HFF-Myc (cell line): ENCODE measurements at regions not wholly inside any gene's neighbourhood (a gene's known extent, or its start where the extent isn't known, plus 50 kb on each side); places are given as distances from the start of the nearest gene placed in this dataset.

ENCODE experiments used
- DNase-seq: peaks from one replicate; pipeline ENCODE4 v3.0.0-alpha.2; 2011; ENCODE audit warnings: low read depth; ENCODE audit errors: extremely low read depth
- H3K4me3 ChIP-seq: replicated peaks from 2 replicates; pipeline ENCODE4 v1.5.1; 2011; ENCODE audit warnings: low read depth, mild to moderate bottlenecking, control low read depth, low read length
- TF ChIP-seq, protein P1 (sequence below): IDR thresholded peaks from 2 replicates; pipeline ENCODE4 v1.5.1; 2012; ENCODE audit warnings: mild to moderate bottlenecking, low read depth, low read length, control low read depth; ENCODE audit errors: missing control alignments

DNA sequence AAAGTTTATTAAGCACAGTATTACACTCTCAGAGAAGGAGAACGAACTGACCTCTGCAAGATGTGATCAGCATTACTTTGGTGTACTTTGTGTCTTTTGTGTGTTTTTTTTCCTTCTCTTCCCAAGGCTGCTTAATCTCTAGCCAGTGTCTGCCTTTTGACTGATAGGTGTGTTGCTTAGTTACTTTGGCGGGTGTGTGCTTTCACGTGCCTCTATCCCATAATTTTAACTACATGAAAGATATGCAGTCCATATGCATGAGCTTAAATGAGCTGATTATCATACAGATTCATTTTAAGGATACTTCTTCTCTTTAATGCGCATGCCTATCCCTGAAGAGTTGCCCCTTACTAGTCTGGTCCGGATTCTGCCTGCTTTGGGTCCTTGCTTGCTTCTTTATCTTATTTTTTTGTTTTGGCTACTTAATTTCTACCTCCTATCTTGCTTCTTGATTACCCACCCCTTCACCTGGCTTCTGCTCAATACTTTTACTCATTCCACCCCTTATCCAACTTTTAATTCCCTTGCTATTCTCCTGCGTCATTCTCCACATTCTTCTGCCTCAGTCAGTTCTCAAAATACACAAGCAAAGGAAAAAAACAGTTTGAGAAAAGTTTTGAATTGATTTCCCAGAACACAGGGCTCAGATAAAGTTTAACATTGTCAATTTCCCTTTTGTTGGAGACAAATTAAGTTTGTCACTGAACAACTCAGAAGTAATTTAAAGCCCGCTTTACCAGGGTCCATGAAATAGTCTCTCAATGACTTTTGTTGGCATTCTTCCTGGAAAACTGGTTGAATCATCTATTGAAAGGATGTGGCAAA, 182.0 kb downstream of the TENT5D start:
- TF ChIP-seq, protein P1, sequence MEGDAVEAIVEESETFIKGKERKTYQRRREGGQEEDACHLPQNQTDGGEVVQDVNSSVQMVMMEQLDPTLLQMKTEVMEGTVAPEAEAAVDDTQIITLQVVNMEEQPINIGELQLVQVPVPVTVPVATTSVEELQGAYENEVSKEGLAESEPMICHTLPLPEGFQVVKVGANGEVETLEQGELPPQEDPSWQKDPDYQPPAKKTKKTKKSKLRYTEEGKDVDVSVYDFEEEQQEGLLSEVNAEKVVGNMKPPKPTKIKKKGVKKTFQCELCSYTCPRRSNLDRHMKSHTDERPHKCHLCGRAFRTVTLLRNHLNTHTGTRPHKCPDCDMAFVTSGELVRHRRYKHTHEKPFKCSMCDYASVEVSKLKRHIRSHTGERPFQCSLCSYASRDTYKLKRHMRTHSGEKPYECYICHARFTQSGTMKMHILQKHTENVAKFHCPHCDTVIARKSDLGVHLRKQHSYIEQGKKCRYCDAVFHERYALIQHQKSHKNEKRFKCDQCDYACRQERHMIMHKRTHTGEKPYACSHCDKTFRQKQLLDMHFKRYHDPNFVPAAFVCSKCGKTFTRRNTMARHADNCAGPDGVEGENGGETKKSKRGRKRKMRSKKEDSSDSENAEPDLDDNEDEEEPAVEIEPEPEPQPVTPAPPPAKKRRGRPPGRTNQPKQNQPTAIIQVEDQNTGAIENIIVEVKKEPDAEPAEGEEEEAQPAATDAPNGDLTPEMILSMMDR: no peak
- no peak overlapping the region for H3K4me3 ChIP-seq
- DNase-seq: no peak
